ENCODE measurements at regions not wholly inside any gene's neighbourhood (a gene's known extent, or its start where the extent isn't known, plus 50 kb on each side); places are given as distances from the start of the nearest gene placed in this dataset.
A peak's percentile ranks its signal among the peaks of the same experiment; 100 is the strongest.

- Histone ChIP-seq H3K4me1 (no peaks in the 10 kb centered on the region), H3K9me3 (no peaks in the 10 kb centered on the region), H3K27me3 (no peaks in the 10 kb centered on the region), H3K4me3 (ENCODE audit: low read depth, low read length) (no peak overlapping the region), H3K36me3 (no peaks in the 10 kb centered on the region)
- TF ChIP-seq CTCF (IDR thresholded peaks at IDR 0.05; ENCODE audit: low read depth, low read length), result peak; percentile 9; the same call in 1 of the 2 replicates
- DNase-seq, result no peak
Measured at GRCh38 chr2:129764376-129765325, 214.8 kb upstream of the RAB6C start.

- DNase-seq, result no peak
- no peaks in the 10 kb centered on the region for H3K9me3 ChIP-seq
- H3K27me3 ChIP-seq, result no peaks in the 10 kb centered on the region
- no peak for TF ChIP-seq CTCF (IDR thresholded peaks at IDR 0.05; ENCODE audit: low read depth, low read length)
- no peaks in the 10 kb centered on the region for H3K36me3 ChIP-seq
- H3K4me1 ChIP-seq, result no peaks in the 10 kb centered on the region
- H3K4me3 ChIP-seq (ENCODE audit: low read depth, low read length), result no peak overlapping the region
Measured at GRCh38 chr2:129765326-129765677, 214.2 kb upstream of the RAB6C start.

- Histone ChIP-seq H3K4me1 (no peaks in the 10 kb centered on the region), H3K9me3 (no peaks in the 10 kb centered on the region), H3K4me3 (ENCODE audit: low read depth, low read length) (no peak overlapping the region), H3K36me3 (no peaks in the 10 kb centered on the region), H3K27me3 (no peaks in the 10 kb centered on the region)
- DNase-seq, result no peak
- TF ChIP-seq CTCF (IDR thresholded peaks at IDR 0.05; ENCODE audit: low read depth, low read length), result no peak
Measured at GRCh38 chr2:129765678-129766351, 213.7 kb upstream of the RAB6C start.

GRCh38 chr2:129766374-129766993, 213.0 kb upstream of the RAB6C start:
- Histone ChIP-seq H3K27me3 (no peaks in the 10 kb centered on the region), H3K36me3 (no peaks in the 10 kb centered on the region), H3K4me3 (ENCODE audit: low read depth, low read length) (no peak overlapping the region), H3K9me3 (no peaks in the 10 kb centered on the region), H3K4me1 (no peaks in the 10 kb centered on the region)
- TF ChIP-seq CTCF (IDR thresholded peaks at IDR 0.05; ENCODE audit: low read depth, low read length), result no peak
- no peak for DNase-seq

GRCh38 chr2:129767346-129768035, 212.0 kb upstream of the RAB6C start:
- TF ChIP-seq CTCF (IDR thresholded peaks at IDR 0.05; ENCODE audit: low read depth, low read length), result no peak
- no peak for DNase-seq
- H3K36me3 ChIP-seq, result no peaks in the 10 kb centered on the region
- no peaks in the 10 kb centered on the region for H3K27me3 ChIP-seq
- H3K9me3 ChIP-seq, result no peaks in the 10 kb centered on the region
- no peaks in the 10 kb centered on the region for H3K4me1 ChIP-seq
- H3K4me3 ChIP-seq (ENCODE audit: low read depth, low read length), result no peak overlapping the region
